H1 (cell line): ENCODE measurements at regions not wholly inside any gene's neighbourhood (a gene's known extent, or its start where the extent isn't known, plus 50 kb on each side); places are given as distances from the start of the nearest gene placed in this dataset.

Experiments
- ASH2L ChIP-seq: fragments of 200-600, 300-600 bp; sonication (generic); IDR thresholded peaks from one replicate; pipeline ENCODE4 v1.7.1; 2017; ENCODE audit warnings: low read length
- POLR2AphosphoS5 ChIP-seq: IDR thresholded peaks from 2 replicates; pipeline ENCODE4 v1.6.1; 2011; ENCODE audit warnings: low read depth, low read length

DNA sequence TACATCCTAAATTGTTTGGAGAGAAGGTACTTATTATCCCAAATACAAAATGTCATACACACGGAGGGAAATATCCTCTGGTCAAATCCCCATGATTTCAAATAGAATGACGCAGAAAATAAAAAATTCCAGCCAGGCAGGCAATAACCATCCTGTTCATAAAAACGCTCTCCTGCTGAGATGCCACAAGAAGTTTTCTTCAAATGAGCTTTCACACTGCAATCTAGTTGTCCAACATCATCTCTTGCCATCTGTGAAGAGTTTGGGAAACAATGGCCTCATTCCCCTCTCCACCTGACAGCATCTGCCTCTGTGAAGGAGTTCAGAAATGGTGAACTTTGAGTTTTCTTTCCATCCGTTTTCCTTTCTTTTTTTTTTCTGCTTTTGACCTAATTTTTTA is 83.3 kb upstream of the SLC30A5 start (continued):
- TF ChIP-seq POLR2AphosphoS5 (no peak), ASH2L (no peak)
